A673 (cell line): ENCODE measurements at regions not wholly inside any gene's neighbourhood (a gene's known extent, or its start where the extent isn't known, plus 50 kb on each side); places are given as distances from the start of the nearest gene placed in this dataset.

ENCODE experiments used
- EZH2 ChIP-seq: fragments of 200-600 bp; sonication (generic); IDR thresholded peaks from 2 replicates; pipeline ENCODE4 v1.6.1; 2017; ENCODE audit warnings: borderline replicate concordance, low read depth, mild to moderate bottlenecking, mixed read lengths, antibody characterized with exemption, low read length; ENCODE audit not compliant: poor library complexity, severe bottlenecking
- TF ChIP-seq, protein P1 (sequence below): fragments of 300-800, 200-600 bp; sonication (generic); conservative IDR thresholded peaks from 2 replicates; pipeline ENCODE4 v1.5.1; 2017; ENCODE audit warnings: low read depth, mild to moderate bottlenecking, antibody characterized with exemption, low read length, moderate library complexity, mixed read lengths

DNA sequence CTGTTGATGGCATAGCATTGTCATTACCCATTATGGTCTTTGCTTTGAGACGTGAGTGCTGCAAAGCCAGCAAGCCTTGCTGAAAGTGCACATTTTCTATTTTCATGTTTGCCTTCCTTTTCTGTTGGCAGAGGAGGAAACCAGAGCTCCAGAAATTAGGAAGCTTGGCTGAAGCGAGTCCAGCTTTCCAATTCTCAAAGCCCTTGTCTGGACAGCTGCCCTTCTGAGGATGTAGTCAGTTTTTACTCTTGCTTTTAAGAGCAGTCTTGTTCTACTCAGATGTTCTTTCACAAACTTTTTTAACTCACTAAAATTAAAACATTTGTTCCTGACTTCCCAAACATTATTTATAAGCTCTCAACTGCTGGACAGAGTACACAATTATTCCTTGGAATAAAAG lies 93.8 kb downstream of the ICOS start:
- TF ChIP-seq, protein P1, sequence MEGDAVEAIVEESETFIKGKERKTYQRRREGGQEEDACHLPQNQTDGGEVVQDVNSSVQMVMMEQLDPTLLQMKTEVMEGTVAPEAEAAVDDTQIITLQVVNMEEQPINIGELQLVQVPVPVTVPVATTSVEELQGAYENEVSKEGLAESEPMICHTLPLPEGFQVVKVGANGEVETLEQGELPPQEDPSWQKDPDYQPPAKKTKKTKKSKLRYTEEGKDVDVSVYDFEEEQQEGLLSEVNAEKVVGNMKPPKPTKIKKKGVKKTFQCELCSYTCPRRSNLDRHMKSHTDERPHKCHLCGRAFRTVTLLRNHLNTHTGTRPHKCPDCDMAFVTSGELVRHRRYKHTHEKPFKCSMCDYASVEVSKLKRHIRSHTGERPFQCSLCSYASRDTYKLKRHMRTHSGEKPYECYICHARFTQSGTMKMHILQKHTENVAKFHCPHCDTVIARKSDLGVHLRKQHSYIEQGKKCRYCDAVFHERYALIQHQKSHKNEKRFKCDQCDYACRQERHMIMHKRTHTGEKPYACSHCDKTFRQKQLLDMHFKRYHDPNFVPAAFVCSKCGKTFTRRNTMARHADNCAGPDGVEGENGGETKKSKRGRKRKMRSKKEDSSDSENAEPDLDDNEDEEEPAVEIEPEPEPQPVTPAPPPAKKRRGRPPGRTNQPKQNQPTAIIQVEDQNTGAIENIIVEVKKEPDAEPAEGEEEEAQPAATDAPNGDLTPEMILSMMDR = no peak
- TF ChIP-seq EZH2 = no peak
